GM21360 (cell line): ENCODE measurements at regions not wholly inside any gene's neighbourhood (a gene's known extent, or its start where the extent isn't known, plus 50 kb on each side); places are given as distances from the start of the nearest gene placed in this dataset.
"Not testable (repeated sequence)": the region's sequence is repeated elsewhere in the genome, so short reads cannot be mapped to it uniquely, and the experiment has no call there.

Experiments used
- ATAC-seq: cut with Tn5 transposase; IDR thresholded peaks from one replicate; pipeline ENCODE4 v1.9.1; 2021; ENCODE audit warnings: mild to moderate bottlenecking, moderate library complexity; ENCODE audit not compliant: unreplicated experiment

- no peak for ATAC-seq
These were observed 598.4 kb downstream of the CHSY3 start for GRCh38 chr5:130502702-130503101.

GRCh38 chr5:130501151-130501865, 597.0 kb downstream of the CHSY3 start:
- ATAC-seq: no peak

- not testable (repeated sequence) for ATAC-seq
These were observed 596.2 kb downstream of the CHSY3 start for GRCh38 chr5:130500495-130500894.

- ATAC-seq: no peak
These were observed 592.0 kb downstream of the CHSY3 start for GRCh38 chr5:130496215-130496614.

GRCh38 chr5:130488252-130488651, 584.0 kb downstream of the CHSY3 start:
- no peak for ATAC-seq

- no peak for ATAC-seq
These were observed 575.0 kb downstream of the CHSY3 start for GRCh38 chr5:130479045-130479804.

GRCh38 chr5:130476325-130476724, 572.1 kb downstream of the CHSY3 start:
- ATAC-seq: no peak

GRCh38 chr5:130462516-130462915, 558.3 kb downstream of the CHSY3 start:
- ATAC-seq: no peak

- ATAC-seq: no peak
These were observed 550.9 kb downstream of the CHSY3 start for GRCh38 chr5:130455175-130455574.

GRCh38 chr5:130452744-130453143, 548.5 kb downstream of the CHSY3 start:
- ATAC-seq: no peak

GRCh38 chr5:130436430-130436829, 532.2 kb downstream of the CHSY3 start:
- no peak for ATAC-seq

GRCh38 chr5:130427222-130427955, 523.1 kb downstream of the CHSY3 start:
- no peak for ATAC-seq

- no peak for ATAC-seq
These were observed 521.2 kb downstream of the CHSY3 start for GRCh38 chr5:130425424-130425823.

- no peak for ATAC-seq
These were observed 520.1 kb downstream of the CHSY3 start for GRCh38 chr5:130424341-130424740.

- no peak for ATAC-seq
These were observed 498.6 kb downstream of the CHSY3 start for GRCh38 chr5:130402906-130403305.

- ATAC-seq: no peak
These were observed 495.8 kb downstream of the CHSY3 start for GRCh38 chr5:130400091-130400490.

- ATAC-seq: no peak
These were observed 494.6 kb downstream of the CHSY3 start for GRCh38 chr5:130398825-130399224.

- not testable (repeated sequence) for ATAC-seq
These were observed 493.5 kb downstream of the CHSY3 start for GRCh38 chr5:130397727-130398126.

GRCh38 chr5:130397132-130397531, 492.9 kb downstream of the CHSY3 start:
- ATAC-seq: no peak

- not testable (repeated sequence) for ATAC-seq
These were observed 487.5 kb downstream of the CHSY3 start for GRCh38 chr5:130391727-130392264.

- ATAC-seq: no peak
These were observed 481.9 kb downstream of the CHSY3 start for GRCh38 chr5:130386155-130386554.
